ENCODE measurements at regions not wholly inside any gene's neighbourhood (a gene's known extent, or its start where the extent isn't known, plus 50 kb on each side); places are given as distances from the start of the nearest gene placed in this dataset.

DNA sequence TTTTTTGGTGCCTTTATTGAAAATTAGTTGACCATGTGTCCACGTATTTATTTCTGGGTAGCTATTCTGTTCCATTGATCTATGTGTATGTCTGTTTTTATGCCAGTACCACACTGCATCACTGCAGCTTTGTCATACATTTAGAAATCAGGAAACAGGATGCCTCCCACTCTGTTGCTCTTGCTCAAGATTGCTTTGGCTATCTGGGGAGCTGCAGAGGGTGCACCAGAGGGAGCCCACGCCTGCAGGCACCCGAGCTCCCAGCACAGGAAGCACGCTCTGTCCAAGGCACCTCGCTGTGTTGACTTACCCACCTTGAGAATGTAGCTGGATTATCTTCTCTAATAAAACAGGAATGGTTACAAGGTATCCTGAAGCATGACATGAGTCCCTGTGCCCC is 301.7 kb downstream of the TCERG1L start:
- DNase-seq (ENCODE audit: extremely low read depth in 1 of 11, low read depth in 9 of 11, low spot score in 4 of 11) = no peak

DNA sequence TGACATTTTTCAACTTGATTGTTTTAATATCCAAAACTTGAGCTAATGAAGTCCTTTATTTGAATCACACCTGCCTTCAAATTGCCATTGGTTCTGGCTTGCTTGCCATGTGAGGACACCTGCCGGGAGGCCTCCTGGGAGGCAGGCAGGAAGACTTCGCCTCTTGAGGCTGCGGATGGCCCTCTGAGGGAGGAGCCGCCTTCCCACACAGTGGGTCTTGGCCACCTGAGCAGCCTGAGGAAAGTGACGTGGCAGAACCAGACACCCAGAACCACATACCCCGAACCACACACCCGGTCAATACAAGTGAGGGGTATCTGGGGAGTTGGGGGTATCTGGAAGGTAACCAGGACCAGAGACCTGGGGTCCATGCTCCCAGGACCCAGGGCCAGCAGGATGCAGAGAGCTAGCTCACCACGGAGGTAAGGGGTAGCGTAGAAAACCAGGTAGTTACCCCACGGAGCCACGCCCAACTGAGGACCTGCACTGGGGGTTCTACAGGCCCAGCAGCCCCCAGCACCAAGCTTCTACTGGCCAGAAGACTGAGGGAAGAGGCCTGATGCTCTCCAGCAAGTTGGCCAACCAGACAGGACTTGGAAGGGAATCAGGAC is 300.5 kb downstream of the TCERG1L start:
- DNase-seq (ENCODE audit: extremely low read depth in 1 of 11, low read depth in 9 of 11, low spot score in 4 of 11) = no peak

DNA sequence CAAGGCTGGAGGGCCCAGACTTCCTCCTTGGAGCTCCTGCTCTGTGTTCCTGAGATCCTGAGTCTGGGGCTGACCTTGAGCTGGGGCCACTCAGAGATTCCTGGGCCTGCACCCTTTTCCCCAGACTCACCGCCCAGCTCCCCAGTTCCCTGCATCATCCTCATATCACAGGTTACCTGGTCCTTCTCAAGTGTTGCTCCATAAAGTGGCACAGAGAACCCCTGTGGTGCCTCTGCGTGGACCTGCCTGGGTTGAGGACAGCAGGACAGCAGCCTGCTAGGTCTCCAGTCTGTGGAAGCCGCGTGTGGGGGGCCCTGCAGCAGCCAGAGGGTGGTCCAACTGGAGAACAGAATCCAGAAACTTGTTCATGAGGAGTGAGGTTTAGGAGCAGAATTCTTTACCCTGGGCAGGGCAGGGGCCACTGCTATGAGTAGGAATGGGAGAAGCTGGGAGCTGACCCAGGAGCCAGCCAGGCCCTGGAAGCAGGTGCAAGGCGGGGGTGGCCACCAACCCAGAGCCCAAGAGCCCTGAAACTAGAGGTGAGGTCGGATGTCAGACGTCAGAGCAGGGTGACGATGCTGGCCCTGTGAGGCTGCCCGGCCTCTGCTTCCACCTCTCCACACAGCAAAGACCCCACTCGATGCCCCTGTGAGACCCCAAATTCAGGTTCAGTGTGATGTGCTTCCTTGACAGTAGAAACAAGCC is 299.4 kb downstream of the TCERG1L start:
- no peak for DNase-seq (ENCODE audit: extremely low read depth in 1 of 11, low read depth in 9 of 11, low spot score in 4 of 11)

DNA sequence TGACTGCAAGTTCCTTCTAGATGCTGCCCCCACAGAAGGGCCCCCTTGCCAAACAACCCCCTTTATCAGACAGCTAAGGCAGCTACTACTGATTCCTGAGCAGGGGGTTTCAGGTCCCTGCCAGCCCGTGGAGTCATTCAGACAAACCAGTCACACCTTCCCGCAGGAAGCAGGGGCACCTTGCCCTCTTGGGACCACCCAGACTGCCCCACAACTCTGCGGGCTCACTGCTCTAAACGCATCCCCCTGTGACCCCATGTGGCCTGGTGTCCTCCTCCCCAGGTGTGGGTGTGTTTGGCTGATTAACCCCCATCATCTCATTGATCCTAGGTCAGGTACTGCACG is 298.9 kb downstream of the TCERG1L start:
- DNase-seq (ENCODE audit: extremely low read depth in 1 of 11, low read depth in 9 of 11, low spot score in 4 of 11) = no peak

DNA sequence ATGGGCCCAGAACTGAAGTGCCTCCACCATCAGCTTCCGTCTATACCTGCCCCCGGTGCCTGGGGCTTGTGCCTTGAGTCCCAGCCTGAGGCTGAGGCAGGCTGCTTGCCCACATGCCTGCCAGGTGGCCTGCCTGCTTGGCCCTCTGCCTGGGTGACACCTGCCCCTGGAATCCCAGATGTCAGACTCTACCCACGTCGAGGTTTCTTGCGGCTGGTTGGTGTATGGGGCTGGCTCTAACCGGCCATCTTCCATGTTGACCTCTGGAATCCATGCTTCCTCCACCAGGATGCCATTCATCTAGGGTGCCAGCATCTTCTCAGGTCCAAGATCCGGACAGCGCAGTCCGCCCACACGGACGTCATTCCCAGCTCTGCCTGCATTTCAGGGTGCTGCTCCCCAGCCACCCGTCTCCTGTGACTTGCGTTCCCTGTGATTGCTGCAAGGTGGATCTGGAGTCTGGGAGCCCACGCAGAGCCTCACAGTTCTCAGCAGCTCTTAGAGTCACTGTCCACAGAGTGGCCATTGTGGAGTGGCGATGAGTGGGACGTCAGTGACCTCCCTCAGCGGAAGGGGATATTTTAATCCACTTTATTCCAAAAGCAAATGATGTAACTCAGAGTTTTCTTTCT is 298.1 kb downstream of the TCERG1L start:
- DNase-seq (ENCODE audit: extremely low read depth in 1 of 11, low read depth in 9 of 11, low spot score in 4 of 11) = no peak

DNA sequence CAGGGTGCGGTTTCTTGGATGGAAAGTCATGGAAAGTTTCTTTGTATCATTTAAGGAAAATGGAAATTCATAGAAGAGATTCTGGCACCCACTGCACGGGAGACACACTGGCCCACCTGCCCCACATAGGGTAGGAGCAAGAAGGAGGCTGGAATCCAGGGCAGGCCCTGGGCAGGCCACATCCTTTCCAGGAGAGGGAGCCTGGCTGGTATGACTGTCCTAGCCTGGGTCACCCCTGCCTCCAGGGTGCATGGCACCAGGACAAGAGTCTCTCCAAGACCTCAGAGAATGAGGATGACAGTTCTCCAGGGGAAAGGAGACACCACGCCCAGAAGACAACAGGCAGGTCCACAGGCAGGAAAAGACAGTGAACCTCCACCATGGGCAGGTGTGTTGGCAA is 297.2 kb downstream of the TCERG1L start:
- no peak for DNase-seq (ENCODE audit: extremely low read depth in 1 of 11, low read depth in 9 of 11, low spot score in 4 of 11)

DNA sequence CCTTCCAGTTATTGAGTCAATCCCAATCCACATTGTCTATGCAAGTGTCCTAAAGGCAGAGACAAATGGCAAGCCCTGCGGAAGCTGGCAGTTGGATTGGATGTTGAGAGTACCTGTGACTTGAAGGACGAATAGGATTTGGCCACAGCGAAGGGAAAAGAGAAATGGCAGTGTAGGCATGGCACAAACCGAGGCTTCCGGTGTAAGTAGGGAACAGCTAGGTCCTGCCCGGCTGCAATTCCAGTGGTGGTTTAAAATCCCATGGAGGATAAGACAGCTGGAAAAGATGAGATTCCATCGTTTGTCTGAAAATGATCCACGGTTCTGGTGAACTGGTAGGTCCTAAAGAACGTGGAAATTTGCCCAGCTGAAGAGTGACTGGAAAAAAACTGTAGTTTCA is 296.2 kb downstream of the TCERG1L start:
- no peak for DNase-seq (ENCODE audit: extremely low read depth in 1 of 11, low read depth in 9 of 11, low spot score in 4 of 11)

DNA sequence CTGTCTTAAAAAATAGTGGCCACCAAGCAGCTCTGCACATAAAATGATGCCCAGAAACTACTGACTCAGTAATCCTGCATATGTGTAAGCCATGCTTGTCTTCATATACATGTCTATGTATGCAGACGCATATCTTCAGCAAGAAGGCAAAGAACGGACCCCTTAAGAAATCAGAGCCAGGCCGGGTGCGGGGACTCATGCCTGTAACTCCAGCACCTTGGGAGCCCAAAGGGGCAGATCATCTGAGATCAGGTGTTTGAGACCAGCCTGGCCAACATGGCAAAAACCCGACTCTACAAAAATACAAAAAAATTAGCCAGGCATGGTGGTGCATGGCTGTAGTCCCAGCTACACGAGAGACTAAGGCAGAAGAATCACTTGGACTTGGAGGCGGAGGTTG is 295.0 kb downstream of the TCERG1L start:
- no peak for DNase-seq (ENCODE audit: extremely low read depth in 1 of 11, low read depth in 9 of 11, low spot score in 4 of 11)

DNA sequence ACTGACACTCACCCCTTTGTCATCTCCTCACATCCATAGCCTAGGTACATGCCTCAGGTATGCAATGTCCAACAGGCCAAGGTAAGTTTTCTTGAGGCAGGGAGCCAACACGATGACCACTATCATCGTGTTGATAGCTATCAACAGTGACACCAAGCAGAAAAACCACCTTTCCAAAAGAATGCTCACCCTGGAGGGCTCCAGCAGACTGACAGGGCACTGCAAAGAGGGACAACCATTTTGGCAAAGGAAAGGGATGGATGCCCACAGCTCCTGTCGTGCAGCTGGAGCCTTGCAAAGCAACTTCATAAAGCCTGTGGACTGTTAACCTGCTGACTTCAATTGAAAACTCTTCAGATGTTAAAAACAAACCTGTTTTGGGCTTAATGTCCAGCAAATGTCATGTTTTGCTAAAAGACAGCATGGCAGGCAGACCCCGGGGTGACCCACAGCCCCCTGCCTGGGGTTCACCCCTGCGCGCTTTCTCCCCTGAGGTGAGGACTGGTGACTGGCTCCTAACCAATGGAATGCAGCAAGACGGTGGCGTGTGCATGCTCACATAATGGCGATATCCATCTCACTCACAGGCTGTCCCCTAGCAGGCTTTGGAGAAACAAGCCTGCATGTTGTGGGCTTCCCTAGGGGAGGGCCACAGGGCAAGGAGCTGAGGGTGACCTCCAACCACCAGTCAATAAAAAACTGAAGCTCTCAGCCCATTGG is 293.8 kb downstream of the TCERG1L start:
- no peak for DNase-seq (ENCODE audit: extremely low read depth in 1 of 11, low read depth in 9 of 11, low spot score in 4 of 11)

DNA sequence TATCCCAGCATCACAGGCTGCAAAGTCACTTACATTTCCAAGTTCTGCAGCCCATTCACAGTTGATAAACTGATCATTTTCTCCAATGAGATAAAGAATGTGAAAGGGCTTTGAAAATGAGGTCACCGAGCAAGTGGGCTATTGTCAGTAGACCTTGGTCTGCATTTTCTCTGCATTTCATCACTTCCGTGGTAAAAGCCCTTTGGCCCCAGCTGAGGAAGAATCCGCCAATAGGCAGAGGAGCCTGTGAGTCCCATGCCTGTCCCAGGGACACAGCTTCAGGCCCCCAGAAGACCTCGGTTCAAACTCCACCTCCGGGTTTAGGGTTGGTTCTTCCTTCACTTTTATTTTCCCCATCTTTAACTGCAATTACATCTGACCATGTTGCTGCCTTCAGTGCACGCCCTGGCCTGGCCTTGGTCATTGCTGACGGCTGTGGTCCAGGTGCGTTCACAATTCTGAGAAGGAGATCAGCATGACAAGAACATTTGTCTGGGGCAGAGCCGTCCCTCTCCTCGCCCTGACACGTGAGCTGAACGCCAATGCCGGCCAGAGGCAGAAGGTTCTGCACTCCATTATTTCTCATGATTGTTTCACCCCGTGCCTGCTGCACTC is 292.5 kb downstream of the TCERG1L start:
- DNase-seq (ENCODE audit: extremely low read depth in 1 of 11, low read depth in 9 of 11, low spot score in 4 of 11) = no peak

DNA sequence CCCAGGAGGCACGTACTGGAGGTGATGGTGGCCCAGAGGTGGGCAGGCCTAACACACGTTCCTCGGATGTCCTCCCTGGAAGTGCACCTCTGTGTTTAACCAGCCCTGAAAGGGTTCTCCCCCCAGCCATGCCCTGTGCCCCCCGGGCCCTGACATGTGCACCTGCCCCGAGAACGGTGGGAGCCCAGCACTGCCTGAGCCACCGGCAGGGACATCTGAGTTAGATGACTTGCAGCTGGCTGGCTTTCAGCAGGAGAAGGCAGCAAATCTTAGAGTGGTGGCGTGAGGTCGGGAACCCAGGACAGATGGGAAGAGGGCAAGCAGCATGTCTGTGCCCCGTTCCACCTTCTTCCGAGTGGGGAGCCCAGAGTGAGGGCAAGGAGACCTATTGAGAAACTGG is 291.8 kb downstream of the TCERG1L start:
- no peak for DNase-seq (ENCODE audit: extremely low read depth in 1 of 11, low read depth in 9 of 11, low spot score in 4 of 11)

DNA sequence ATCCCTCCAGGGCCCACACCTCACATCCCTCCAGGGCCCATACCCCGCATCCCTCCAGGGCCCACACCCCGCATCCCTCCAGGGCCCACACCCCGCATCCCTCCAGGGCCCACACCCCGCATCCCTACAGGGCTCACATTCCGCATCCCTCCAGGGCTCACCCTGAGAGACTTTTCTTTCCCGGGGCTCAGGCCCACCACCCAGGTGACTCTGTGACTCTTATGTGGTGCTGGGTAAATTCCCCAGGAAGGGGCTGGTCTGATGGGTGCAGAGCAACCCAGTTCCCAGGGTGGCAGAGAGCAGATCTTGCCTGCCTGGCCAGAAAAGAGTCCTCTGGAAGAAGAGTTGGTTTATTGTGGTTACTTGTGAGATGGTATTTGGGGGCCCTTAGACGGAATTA is 290.7 kb downstream of the TCERG1L start:
- no peak for DNase-seq (ENCODE audit: extremely low read depth in 1 of 11, low read depth in 9 of 11, low spot score in 4 of 11)

DNA sequence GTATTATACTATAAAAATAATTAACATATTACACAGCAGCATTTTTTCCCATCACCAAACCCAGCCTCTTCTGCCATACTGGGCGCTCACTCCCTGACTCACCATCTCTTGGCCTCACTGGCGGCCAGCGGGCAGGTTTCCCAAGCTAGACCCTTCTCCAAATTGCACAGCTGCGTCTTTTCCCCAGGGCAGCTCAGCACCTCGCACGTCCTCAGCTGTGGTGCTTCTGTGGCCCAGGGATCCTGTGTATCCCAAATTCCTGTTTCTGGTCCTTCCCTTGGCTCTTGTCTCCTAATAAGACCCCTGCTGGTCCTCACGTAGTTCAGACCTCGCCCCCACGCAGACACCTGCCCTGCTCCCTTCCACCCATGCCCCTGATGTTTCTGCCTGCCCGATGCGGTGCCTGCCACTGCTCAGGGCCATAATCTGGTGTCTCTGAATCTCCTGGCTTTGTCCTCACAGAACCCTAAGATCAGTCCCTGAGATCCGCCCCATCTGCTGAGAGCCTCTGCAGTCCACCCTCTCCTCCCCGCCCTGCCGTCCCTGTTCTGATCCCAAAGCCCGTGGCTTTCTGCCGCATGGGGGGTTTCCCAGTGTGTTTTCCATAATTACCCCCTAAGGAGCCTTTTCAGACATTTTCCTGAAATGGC is 290.1 kb downstream of the TCERG1L start:
- no peak for DNase-seq (ENCODE audit: extremely low read depth in 1 of 11, low read depth in 9 of 11, low spot score in 4 of 11)

DNA sequence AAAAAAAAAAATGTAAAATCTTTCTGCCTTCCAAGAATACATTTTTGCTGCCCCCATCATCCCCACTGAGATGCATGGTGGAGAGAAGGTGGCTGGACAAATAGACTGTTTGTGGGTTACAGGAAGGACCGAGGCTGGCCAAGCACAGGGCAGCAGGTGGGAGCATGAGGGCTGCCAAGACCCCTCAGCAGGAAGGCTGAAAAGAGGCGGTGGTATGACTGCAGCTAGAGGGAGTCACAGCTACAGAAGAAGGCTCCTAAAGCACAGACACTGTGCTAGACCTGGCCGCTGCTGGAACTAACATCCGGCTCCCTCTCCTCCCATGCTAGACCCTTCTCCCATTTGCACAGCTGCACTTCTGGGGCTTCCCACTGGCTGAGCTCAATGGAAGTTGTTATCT is 289.6 kb downstream of the TCERG1L start:
- DNase-seq (ENCODE audit: extremely low read depth in 1 of 11, low read depth in 9 of 11, low spot score in 4 of 11) = no peak

DNA sequence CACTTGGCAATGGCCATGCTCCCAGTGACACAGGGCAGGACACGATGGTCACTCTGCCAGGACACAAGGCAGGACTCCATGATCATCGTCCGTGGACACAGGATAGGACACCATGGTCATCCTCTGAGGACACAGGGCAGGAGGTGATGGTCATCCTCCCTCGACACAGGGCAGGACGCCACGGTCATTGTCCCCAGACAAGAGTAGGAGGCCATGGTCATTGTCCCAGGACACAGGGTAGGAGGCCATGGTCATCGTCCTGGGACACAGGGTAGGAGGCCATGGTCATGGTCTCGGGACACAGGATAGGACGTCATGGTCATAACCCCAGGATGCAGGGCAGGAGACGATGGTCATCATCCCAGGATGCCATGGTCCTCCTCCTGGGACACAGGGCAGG is 289.2 kb downstream of the TCERG1L start:
- no peak for DNase-seq (ENCODE audit: extremely low read depth in 1 of 11, low read depth in 9 of 11, low spot score in 4 of 11)

DNA sequence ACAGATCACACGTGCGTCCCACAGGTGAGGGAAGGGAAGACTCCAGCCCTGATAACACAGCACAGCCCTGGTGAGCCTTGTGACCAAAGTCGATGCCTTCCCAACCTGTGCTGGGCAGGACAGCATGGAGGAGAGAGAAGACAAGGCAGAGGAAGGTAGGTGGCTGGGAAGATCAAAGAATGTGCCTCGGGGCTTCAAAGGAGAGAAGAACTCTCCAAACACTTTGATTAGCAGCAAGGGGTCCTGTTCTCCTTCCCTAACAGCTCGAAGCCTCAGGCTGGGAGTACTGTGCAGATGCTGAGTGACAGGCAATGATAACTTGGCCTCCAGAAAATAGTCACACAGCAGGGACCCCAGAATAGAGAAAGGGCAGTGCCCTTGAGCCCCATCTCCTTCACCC is 288.5 kb downstream of the TCERG1L start:
- DNase-seq (ENCODE audit: extremely low read depth in 1 of 11, low read depth in 9 of 11, low spot score in 4 of 11) = no peak

DNA sequence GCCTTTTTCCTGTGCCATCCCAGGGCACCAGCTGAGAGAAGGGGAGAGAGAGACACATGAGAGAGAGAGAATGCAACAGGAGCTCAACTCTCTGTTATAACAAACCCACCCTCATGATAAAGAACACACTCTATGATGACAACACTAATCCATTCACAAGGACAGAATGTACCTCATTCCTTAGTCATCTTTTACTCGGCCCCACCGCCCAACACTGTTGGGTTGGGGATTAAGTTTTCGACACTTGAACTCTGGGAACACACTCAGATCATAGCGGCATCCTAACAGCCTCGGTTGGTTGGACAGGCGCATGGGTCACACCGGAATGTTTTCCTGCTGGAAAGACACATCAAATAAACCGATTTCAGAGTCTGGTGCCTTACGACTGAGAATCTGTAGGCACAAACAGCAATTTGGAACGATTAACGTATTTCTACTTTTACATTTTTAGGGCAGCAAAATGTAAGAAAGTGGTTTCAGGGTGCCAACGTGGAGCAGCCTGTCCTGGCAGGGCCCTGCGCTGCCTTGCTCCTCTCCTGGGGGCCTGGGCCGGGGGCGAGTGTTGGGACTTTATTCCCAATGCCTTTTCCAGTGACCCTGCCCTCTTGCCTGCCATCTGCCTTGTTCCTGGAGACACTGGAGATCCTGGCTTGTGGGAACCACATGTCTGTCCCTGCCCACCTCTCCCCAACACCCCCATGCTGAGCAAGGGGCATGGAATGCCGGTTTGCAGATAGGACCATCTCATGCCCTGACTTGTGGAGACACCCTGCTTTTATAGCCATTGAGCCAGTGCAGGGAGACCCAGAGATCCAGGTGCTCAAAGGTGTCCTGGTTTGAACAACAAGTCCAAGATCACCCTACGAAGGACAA is 287.0 kb downstream of the TCERG1L start:
- DNase-seq (ENCODE audit: extremely low read depth in 1 of 11, low read depth in 9 of 11, low spot score in 4 of 11) = no peak

DNA sequence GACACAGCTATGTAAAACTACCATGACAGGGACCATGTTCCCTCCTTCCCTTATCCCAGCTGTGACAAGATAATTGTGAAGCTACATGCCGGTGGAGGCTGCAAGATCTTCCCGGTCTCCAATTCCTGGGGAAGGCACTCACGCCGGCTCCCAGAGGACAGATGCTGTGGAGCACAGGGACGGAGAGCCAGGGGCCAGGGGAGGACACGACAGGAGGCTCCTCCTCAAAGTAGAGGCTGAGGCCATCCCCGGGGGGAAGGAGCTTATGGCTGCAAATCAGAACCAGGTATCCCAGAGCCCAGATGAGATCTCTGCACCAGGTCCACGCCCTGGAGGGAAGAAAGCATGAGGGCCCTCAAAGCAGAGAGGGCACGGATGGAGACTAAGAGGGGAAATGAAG is 286.2 kb downstream of the TCERG1L start:
- DNase-seq (ENCODE audit: extremely low read depth in 1 of 11, low read depth in 9 of 11, low spot score in 4 of 11) = no peak
